ENCODE measurements at regions not wholly inside any gene's neighbourhood (a gene's known extent, or its start where the extent isn't known, plus 50 kb on each side); places are given as distances from the start of the nearest gene placed in this dataset.
"Not testable (repeated sequence)": the region's sequence is repeated elsewhere in the genome, so short reads cannot be mapped to it uniquely, and the experiment has no call there.

DNA sequence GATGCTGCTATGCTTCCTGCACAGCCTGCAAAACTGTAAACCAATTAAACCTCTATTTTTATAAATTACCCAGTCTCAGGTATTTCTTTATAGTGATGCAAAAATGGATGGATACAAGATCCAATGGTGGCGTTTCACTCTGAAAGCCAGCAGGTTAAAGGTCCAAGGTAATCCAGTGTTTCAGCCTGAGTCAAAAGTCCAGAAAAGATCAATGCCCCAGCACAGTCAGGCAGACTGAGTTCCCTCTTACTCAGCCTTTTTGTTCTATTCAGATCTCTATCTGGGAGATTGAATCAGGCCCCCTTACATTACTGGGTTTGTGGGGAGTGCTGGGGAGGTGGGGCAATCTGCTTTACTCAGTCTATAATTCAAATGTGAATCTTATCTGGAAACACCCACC is 464.5 kb downstream of the GXYLT1 start:
- no peak for DNase-seq (ENCODE audit: low spot score)

DNA sequence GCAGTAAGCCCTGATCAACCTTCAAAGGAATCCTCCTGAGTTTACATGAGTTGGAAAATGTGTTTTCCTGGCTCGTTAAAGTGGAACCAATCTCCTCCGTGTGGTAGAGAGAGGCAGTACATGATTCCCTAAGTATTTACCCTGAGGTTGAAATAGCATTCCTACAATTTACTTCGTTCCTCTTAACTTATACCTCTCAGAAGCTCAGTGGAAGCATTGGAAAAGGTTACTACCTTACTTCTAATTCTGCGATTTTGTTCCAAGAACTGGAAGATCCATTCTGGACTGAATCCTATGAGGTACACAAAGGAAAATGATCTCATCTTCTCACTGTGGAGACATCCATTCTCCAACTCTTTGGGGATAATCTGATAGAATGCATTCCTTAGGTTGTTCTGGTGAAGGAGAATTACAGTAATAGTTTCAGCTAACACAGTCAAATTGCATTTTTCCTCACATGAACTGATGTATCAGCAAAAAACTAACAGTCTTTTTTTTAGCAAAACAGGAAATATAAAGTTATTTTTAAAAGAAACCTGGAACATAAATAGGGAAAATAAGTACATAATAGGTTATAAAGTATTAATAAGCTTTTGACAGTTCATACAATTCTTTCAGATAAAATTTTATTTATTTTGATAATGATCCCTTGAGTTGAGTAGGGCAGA is 475.6 kb downstream of the PDZRN4 start:
- DNase-seq (ENCODE audit: low spot score) = peak; percentile 20

DNA sequence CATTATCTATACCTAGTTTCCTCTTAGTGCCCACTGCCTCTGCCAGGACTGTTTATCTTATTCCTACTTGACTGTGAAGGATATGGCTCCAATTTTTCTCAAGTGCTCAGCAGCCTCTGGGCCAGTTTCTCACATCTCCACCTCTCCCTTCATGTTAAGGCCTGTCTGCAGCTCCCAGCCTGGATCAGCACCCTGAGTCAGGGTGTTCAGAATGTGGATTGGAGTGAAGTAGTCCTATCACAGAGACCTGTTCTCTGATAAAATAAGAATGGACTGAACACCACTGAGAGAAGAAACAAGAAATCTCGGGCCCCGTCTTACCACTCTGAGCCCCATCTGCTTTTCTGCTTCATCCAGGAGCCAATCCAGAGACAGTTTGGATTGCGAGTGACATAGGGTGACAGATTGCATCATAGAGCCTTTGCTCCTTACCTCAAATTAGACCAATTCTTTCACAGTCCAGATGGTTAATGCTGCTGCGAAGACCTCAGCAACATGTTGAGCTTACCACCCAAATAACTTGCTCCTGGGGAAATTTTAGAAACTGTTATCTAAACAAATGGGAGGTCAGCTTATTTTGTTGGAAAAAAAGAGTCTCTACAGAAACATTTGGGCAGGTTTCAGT is 473.1 kb downstream of the PDZRN4 start:
- DNase-seq (ENCODE audit: low spot score) = no peak

DNA sequence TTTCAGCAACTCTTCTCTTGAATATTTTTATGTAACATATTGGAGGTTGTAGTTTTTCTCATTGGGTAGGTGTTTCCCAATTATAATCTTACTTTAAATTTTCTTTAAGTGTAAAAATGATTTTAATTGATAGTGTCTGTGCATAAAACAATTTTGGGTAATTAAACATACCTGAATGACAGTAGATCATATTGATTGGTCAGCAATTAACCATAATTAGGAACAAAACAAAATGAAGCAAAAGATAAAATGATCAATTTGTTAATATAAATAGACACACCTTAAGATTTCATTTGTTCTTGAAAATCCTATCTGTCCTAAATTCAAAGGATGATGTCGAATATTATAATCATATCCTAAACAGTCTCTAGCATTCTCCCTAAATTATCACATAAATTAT is 468.3 kb downstream of the PDZRN4 start:
- DNase-seq (ENCODE audit: low spot score) = no peak

DNA sequence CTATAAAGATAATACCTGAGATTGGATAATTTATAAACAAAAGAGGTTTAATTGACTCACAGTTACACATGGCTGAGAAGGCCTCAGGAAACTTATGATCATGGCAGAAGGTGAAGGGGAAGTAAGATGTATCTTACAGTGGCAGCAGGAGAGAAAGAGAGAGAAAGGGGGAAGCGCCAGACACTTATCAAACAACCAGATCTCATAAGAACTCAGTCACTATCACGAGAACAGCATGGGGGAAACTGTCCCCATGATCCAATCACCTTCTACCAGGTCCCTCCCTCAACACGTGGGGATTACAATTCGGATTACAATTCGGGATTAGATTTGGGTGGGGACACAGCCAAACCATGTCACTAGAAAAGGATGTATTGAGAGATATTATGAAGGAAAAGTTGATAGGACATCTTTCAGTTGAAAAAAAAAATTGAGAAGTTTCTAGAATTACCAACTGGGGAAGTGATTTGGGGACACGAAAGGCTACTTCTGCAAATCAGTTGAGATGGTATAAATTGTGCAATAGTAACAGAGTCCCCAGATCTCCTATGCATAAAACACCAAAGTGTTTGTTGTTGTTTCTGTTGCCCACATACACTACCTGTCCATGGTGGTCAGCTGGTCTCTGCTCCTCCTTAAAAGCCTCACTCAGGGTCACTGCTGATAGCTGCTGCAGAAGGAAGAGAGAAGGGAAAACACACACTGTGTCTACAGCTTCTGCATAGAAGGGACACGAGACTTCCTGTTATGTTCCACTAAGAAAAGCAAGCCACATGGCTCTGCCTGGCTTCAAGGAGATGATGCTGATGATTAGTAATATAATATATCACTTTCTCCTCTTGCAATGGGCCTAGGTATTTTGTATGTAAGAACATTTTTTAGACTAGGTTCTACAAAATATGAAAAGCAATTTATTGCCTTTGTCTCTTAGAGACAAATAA is 465.5 kb downstream of the PDZRN4 start:
- no peak for DNase-seq (ENCODE audit: low spot score)

DNA sequence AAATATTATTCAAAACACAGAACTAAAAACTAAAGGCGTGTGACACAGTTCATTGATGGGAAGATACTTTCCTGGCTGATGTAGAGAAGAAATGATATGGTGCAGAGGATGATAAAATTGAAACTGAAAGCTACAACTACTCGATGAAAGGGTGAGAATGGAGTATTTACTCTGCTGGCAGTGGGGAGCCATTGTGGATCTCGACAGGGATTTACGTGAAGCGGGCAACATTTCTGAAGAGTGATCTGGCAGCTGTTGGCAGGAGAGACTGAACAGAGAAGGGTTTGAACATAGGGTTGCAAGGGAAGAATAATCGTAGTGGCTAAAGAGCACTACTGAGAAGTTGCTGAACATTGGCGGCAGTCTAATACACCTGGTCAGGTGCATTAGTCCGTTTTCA is 464.9 kb downstream of the PDZRN4 start:
- DNase-seq (ENCODE audit: low spot score) = no peak

DNA sequence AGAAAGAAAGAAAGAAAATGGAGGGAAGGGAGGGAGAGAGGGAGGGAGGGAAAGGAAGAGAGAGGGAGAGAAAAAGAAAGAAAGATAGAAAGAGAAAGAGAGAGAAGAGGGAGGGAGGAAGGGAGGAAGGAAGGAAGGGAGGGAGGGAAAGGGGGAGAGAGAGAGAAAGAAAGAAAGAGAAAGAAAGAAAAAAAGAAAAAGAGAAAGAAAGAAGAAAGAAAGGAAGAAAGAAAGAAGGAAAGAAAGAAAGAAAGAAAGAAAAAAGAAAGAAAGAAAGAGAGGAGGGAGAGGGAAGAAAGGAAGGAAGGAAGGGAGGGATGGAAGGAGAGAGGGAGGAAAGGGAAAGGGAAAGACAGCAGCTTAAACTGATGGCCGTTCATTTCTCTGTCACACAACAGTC is 457.5 kb downstream of the PDZRN4 start:
- no peak for DNase-seq (ENCODE audit: low spot score)

DNA sequence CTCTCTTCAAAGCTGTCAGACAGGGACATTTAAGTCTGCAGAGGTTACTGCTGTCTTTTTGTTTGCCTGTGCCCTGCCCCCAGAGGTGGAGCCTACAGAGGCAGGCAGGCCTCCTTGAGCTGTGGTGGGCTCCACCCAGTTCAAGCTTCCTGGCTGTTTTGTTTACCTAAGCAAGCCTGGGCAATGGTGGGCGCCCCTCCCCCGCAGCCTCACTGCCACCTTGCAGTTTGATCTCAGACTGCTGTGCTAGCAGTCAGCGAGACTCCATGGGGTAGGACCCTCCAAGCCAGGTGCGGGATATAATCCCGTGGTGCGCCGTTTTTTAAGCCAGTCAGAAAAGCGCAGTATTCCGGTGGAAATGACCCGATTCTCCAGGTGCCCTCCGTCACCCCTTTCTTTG is 454.7 kb downstream of the PDZRN4 start:
- DNase-seq (ENCODE audit: low spot score) = not testable (repeated sequence)

DNA sequence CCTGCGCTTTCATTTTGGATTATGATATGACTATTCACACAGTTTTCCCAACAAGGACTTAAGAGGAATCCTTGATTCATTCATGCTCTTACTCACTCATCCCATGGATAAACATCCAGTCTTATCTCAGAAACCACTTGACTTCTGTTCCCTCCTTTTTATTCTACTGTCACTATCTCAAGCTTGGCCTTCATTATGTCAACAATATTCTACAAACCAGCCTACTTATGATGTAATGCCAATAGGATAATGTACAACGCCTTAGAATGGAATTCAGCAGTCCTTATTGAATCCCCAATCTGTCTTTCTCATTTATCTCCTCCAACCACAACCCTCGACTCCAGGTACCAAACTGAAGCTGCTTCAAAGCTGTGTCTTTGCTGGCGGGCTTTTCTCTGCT is 448.5 kb downstream of the PDZRN4 start:
- DNase-seq (ENCODE audit: low spot score) = no peak

DNA sequence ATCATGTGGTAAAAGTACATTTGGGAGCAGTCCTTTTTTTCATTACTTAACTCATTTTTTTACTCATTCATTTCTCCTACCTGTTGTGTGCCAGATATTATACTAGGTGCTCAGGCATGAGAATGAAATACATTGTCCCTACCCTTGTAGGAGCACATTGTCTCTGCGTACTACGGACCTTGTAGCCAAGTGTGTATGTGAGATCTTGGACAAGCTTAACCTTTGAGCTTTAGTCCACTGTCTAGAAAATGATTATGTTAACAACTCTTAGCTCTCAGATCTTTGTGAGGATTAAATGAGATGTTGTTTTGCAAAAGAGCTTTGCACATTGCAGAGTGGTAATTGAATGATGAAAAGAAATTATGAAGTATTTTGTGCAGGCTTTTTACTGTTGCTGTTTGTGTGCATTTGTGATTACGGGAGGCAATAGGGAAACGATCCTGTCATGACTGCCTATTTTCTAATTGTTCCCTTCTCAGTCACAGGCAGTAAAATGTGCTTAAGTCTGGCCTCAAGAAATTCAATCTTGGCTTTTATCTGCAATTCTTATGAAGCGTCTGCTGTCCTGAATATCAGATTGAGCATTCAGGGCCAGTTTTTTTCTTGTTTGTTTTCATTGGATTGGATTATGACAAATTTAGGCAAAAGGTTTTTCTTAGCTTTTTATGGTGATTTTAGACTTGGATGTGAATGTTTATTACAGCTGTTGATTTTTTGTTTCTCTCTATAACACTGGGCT is 447.7 kb downstream of the PDZRN4 start:
- DNase-seq (ENCODE audit: low spot score) = no peak

DNA sequence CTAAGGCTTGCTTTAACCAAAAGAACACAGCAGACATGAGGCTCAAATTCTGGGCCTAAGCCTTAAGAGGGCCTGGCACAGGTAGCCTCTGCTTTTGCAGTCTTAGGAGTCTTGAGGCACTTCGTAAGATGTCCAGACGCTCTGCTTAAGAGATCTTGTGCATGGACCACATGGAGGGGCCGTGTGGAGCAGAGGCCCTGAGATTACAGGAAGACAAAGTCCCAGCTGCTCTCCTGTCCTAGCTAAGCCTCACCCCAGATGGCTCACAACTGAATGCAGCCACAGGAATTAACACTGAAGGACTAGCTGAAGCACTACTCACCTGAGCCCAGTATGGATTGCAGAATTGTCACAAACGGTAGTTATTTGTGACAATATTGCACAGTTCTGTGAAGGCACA is 446.0 kb downstream of the PDZRN4 start:
- DNase-seq (ENCODE audit: low spot score) = no peak

DNA sequence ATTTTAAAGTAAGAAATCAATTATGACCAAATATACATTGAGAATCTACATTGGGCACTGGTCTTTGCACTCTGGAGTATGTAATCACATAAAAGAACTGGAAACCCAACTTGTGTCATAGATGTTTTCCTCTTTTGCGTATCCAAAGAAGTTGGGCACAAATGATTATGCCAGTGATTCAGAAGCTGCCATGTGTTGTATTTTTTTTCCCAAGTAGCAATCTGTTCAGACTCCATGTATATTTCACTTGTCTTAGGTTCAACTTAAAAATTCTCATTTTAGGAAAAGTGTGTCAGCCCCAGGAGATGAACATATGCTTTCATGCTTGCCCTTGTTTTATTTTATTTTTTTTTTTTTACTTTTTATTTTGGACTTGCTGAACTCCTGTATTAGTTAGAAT is 441.5 kb downstream of the PDZRN4 start:
- DNase-seq (ENCODE audit: low spot score) = no peak

DNA sequence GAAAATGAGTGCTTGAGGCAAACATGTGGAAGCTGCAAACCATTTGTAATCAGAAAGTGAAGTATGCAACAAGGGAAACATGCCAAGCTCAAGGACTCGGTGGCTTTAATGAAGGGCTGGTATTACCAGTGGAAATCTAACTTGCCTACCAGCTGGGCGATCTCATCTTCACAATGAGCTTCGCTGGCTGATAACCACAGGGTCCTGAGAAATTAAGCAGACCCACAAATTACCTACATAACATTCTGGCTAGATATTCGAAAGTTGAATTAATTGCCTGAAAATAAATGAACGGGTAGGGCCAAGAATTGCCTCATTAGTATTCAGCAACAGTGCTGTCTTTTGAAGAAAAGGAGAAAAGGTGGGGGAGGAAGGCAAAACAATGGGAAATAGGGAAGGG is 439.4 kb downstream of the PDZRN4 start:
- DNase-seq (ENCODE audit: low spot score) = no peak

DNA sequence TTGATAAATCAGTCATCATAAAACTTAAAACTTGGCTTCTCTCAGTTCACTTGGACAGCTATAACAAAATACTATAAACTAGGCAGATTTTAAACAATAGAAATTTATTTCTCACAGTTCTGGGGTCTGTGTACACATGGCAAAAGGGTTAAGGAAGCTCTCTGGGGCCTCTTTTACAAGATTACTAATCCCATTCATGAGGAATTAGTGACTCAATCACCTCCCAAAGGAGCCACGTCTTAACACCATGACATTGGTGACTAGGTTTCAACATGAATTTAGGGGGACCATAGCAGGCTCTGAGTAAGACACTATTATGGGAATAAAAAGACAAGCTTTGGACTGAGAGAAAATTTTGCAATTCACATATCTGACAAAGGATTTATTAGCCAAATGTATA is 436.5 kb downstream of the PDZRN4 start:
- DNase-seq (ENCODE audit: low spot score) = no peak

All from globus pallidus (tissue), 1 donor.